ENCODE measurements at regions not wholly inside any gene's neighbourhood (a gene's known extent, or its start where the extent isn't known, plus 50 kb on each side); places are given as distances from the start of the nearest gene placed in this dataset.
A peak's percentile ranks its signal among the peaks of the same experiment; 100 is the strongest.

DNA sequence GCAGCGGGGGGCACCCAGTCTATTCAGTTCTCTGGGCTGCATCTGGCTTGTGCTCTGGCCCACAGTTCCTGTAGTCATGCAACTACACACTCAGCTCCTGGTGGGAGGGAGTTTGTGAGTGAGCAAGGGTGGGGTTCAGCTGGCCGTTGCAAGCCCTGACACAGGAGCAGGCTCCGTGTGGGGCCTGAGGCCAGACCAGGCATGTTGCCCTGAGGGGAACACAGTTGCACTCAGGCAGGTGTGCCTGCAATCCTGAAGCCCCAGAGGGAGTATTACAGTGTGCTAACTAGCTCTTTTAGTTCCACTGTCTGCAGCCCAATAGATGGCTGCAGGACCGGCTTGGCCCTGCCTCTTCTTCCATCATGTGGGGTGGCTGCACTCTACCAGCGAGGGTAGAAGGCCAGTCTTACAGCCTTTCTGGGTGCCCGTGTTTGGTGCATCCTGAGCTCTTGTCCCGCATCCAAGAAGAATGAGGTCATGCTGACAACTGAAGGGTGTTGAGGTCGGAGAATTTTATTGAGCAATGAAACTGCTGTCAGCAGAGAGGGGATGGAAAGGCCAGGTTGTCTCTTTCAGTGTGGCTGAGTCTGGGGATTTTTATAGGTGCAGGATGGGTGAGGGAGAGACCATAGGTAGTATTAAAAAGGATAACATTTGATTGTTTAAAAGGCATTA is 49.9 kb upstream of the ELAC2 start:
- no peak overlapping the region for H3K4me3 ChIP-seq (ENCODE audit: low read depth, low read length)
- H3K36me3 ChIP-seq (ENCODE audit: control insufficient read depth in 2 of 2, insufficient read depth in 1 of 2, low read length in 2 of 2), result no peaks in the 10 kb centered on the region
- H3K9me3 ChIP-seq (ENCODE audit: control insufficient read depth, insufficient read depth, low read depth, low read length), result no peaks in the 10 kb centered on the region
- peak; percentile 74 for TF ChIP-seq SETDB1 (IDR thresholded peaks at IDR 0.05; ENCODE audit: insufficient read length, low read length)
- TF ChIP-seq ZXDB (tag by site-specific recombination; IDR thresholded peaks at IDR 0.05), result no peak
- ChIA-PET POLR2A (interaction anchor here (1.6 kb wide), 1 partner anchor 50 kb away, joined by 4 read pairs; the partner anchor contains the start of gene ELAC2), CTCF (no interaction called here)
- no peak overlapping the region for H3K27ac ChIP-seq (ENCODE audit: extremely low read depth, low read depth, low read length)
- H3K4me1 ChIP-seq (ENCODE audit: control insufficient read depth, insufficient read depth, low read length), result no peaks in the 10 kb centered on the region
